Right cardiac atrium (tissue), 5 donors: ENCODE measurements at regions not wholly inside any gene's neighbourhood (a gene's known extent, or its start where the extent isn't known, plus 50 kb on each side); places are given as distances from the start of the nearest gene placed in this dataset.

Source experiments
- ATAC-seq, 2 donors: fragments of 200-7000 bp; cut with Tn5 transposase; one replicate each; pipeline versions ENCODE4 v1.8.0 to v1.9.1; 2020; ENCODE audit warnings: moderate library complexity in 2 of 2, mild to moderate bottlenecking in 1 of 2
- DNase-seq, 3 donors: peaks; one replicate each; pipeline ENCODE4 v3.0.0-alpha.2; 2020
- H3K27ac ChIP-seq: one replicate; pipeline ENCODE4 v1.5.1; 2013; ENCODE audit warnings: mild to moderate bottlenecking, low read length, control low read depth, moderate library complexity
- H3K27me3 ChIP-seq: one replicate; pipeline ENCODE4 v1.6.1; 2013; ENCODE audit not compliant: control insufficient read depth, insufficient read depth
- H3K4me1 ChIP-seq: one replicate; pipeline ENCODE4 v1.6.1; 2013; ENCODE audit warnings: low read length; ENCODE audit not compliant: control insufficient read depth, insufficient read depth
- H3K4me3 ChIP-seq: one replicate; pipeline ENCODE4 v1.5.1; 2013; ENCODE audit warnings: low read length, control low read depth
- H3K9me3 ChIP-seq: one replicate; pipeline ENCODE4 v1.6.1; 2013; ENCODE audit warnings: low read length; ENCODE audit not compliant: control insufficient read depth
- WGBS: extraction: QIAGEN DNeasy Blood & Tissue Kit; methylation state at CpG from one replicate; pipeline ENCODE4 v1.1.7; 2013; 5-methylcytosine and 5-hydroxymethylcytosine counted together
- intact Hi-C, 4 donors: fragments of 100-400 bp; cut with DNase I; formaldehyde crosslinking; loops; one replicate each; pipeline versions ENCODE4 v1.11.0 to v1.14.0; 2022 to 2023
- donor health status: healthy with polysubstance abuse.
- donor health status: DM: no; HTN: yes; CAD: no.
- donor health status: DM: no; HTN: no; CAD: no.
- donor health status: DM: no; HTN: yes; CAD: no; lungs with severe emphysema.
- donor health status: DM: yes; HTN: yes; CAD: no.

GRCh38 chr22:47859881-47860525 is 1097.6 kb downstream of the TBC1D22A start:
- Histone ChIP-seq H3K27ac (no peak overlapping the region), H3K9me3 (peaks cover 2% of the 10 kb centered on the region), H3K4me3 (no peak overlapping the region), H3K27me3 (no peaks in the 10 kb centered on the region), H3K4me1 (no peaks in the 10 kb centered on the region)
- DNase-seq: no peak
- WGBS: 80% methylated on average over 7 of the region's 7 CpGs
- ATAC-seq: no peak
- intact Hi-C loops: no loop called here

DNA sequence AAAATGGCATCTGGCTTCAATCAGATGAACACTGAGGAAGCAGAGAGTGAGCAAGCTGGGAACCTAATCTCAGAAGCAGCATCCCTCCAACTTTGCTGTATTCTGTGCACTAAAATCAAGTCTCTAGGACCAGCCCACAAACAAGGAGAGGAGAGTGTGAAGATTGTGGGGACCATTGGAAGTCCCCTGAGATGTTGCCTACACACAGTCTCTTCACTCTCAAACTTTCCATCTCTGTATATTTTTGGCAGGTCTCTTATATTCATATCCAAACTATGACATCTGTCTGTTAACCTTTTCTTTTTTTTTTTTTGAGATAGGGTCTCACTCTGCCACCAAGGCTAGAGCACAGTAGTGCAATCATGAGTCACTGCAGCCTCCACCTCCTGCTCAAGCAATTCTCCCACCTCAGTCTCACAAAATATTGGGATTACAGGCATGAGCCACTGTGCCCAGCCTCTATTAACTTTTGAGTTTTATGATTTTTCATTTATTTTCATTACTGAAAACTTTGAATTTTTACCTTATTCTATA is 1096.4 kb downstream of the TBC1D22A start:
- ATAC-seq: no peak

DNA sequence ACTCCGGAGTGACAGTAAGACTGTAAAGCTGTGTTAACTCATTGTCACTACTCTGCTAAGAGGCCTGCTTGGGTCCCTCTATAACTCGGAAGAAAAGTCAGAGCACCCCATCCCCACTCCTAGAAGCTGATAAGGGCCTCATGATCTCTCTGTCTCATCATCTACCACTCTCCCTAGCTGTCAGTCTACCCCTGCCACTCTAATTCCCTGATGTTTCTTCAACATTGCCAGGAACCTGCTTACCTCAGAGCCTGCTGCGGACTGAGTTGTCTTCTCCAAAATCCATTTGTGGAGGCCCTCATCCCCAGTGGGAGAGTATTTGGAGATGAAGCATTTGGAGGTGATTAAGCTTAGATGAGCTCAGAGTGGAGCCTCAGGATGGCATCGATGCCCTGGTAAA is 1092.2 kb downstream of the TBC1D22A start:
- no peaks in the 10 kb centered on the region for H3K4me1 ChIP-seq
- no peak overlapping the region for H3K27ac ChIP-seq
- no peak overlapping the region for H3K4me3 ChIP-seq
- DNase-seq (no peak), ATAC-seq (no peak)
- H3K9me3 ChIP-seq: no peaks in the 10 kb centered on the region
- intact Hi-C loops: no loop called here
- WGBS: 69% methylated on average over 4 of the region's 4 CpGs
- no peaks in the 10 kb centered on the region for H3K27me3 ChIP-seq

More for the DNA sequence above, 1096.4 kb downstream of the TBC1D22A start:
- Histone ChIP-seq H3K27me3 (no peaks in the 10 kb centered on the region), H3K4me1 (no peaks in the 10 kb centered on the region), H3K4me3 (no peak overlapping the region), H3K9me3 (peaks cover 1% of the 10 kb centered on the region), H3K27ac (no peak overlapping the region)
- no peak for DNase-seq
- intact Hi-C loops: no loop called here

- intact Hi-C loops: no loop called here
- WGBS: 51% methylated on average over 5 of the region's 5 CpGs
- ATAC-seq (no peak), DNase-seq (no peak)
- H3K4me1 ChIP-seq: no peaks in the 10 kb centered on the region
- H3K9me3 ChIP-seq: no peaks in the 10 kb centered on the region
- H3K4me3 ChIP-seq: no peak overlapping the region
- H3K27me3 ChIP-seq: no peaks in the 10 kb centered on the region
- H3K27ac ChIP-seq: no peak overlapping the region
These were observed 1091.8 kb downstream of the TBC1D22A start for GRCh38 chr22:47854251-47854650.

DNA sequence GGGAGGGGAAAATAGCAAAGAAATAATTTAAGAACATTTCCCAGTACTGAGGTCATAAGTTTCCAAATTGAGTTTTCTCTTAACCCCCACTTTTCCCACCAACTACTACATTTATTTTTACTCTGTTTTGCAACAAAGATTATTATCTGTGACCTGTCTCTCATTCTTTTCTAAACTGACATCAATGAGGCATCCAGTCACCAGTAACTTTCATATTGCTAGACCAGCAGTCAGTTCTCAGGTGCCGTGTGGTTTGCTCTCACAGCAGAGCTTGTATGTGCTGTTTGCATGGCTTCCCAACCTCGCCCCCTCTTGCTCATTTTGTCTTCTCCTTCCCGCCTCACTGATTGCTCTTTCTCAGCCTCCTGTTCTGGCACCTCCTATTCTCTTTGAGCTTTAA is 1091.3 kb downstream of the TBC1D22A start:
- no peak for ATAC-seq
- intact Hi-C loops: no loop called here
- no peaks in the 10 kb centered on the region for H3K4me1 ChIP-seq
- H3K27me3 ChIP-seq: no peaks in the 10 kb centered on the region
- no peak for DNase-seq
- no peaks in the 10 kb centered on the region for H3K9me3 ChIP-seq
- H3K27ac ChIP-seq: no peak overlapping the region
- 83% methylated on average over 3 of the region's 3 CpGs for WGBS
- no peak overlapping the region for H3K4me3 ChIP-seq

DNA sequence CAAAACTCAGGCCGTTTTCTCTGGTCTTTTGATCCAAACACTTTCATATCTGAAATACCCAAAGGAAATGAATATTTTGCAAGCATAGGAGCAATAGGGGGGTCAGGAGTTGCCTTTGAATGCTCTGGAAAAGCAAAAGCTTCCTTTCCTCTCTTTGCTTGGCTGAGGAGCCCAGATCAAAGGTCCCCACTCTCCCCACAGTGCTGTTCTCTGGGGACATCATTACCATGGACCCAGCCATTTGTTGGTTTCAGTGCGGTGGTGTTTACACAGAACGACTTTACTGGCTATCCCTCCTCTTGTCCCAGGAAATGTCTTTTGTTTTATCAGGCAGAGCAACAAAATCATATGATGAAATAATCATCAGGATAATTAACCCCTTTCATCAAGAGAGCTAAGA is 1089.1 kb downstream of the TBC1D22A start:
- intact Hi-C loops: no loop called here
- Histone ChIP-seq H3K4me3 (no peak overlapping the region), H3K27me3 (no peaks in the 10 kb centered on the region), H3K9me3 (no peaks in the 10 kb centered on the region), H3K4me1 (no peaks in the 10 kb centered on the region), H3K27ac (no peak overlapping the region)
- DNase-seq (no peak), ATAC-seq (no peak)
- WGBS: 25% methylated on average over 3 of the region's 3 CpGs

GRCh38 chr22:47850644-47851151 is 1088.2 kb downstream of the TBC1D22A start:
- DNase-seq: no peak
- Histone ChIP-seq H3K4me3 (no peak overlapping the region), H3K27me3 (no peaks in the 10 kb centered on the region), H3K4me1 (no peaks in the 10 kb centered on the region), H3K27ac (no peak overlapping the region), H3K9me3 (no peaks in the 10 kb centered on the region)
- ATAC-seq: no peak
- intact Hi-C loops: no loop called here
- 35% methylated on average over 2 of the region's 2 CpGs for WGBS

- no peak overlapping the region for H3K27ac ChIP-seq
- H3K9me3 ChIP-seq: no peaks in the 10 kb centered on the region
- no peak for DNase-seq
- intact Hi-C loops: no loop called here
- no peaks in the 10 kb centered on the region for H3K4me1 ChIP-seq
- no peak overlapping the region for H3K4me3 ChIP-seq
- ATAC-seq: no peak
- 75% methylated on average over 6 of the region's 6 CpGs for WGBS
- no peaks in the 10 kb centered on the region for H3K27me3 ChIP-seq
These were observed 1087.1 kb downstream of the TBC1D22A start for GRCh38 chr22:47849576-47849975.

- no peaks in the 10 kb centered on the region for H3K4me1 ChIP-seq
- no peak for ATAC-seq
- intact Hi-C loops: no loop called here
- no peaks in the 10 kb centered on the region for H3K27me3 ChIP-seq
- H3K4me3 ChIP-seq: no peak overlapping the region
- H3K27ac ChIP-seq: no peak overlapping the region
- no peaks in the 10 kb centered on the region for H3K9me3 ChIP-seq
- DNase-seq: no peak
- WGBS: 84% methylated on average over 14 of the region's 14 CpGs
These were observed 1085.9 kb downstream of the TBC1D22A start for GRCh38 chr22:47848184-47848920.

GRCh38 chr22:47847131-47847890 is 1084.9 kb downstream of the TBC1D22A start:
- Histone ChIP-seq H3K4me3 (no peak overlapping the region), H3K27me3 (no peaks in the 10 kb centered on the region), H3K27ac (no peak overlapping the region), H3K9me3 (no peaks in the 10 kb centered on the region), H3K4me1 (no peaks in the 10 kb centered on the region)
- WGBS: 56% methylated on average over 8 of the region's 8 CpGs
- ATAC-seq (no peak), DNase-seq (no peak)
- intact Hi-C loops: no loop called here

GRCh38 chr22:47846206-47846605 is 1083.8 kb downstream of the TBC1D22A start:
- 71% methylated on average over 2 of the region's 2 CpGs for WGBS
- Histone ChIP-seq H3K4me1 (no peaks in the 10 kb centered on the region), H3K27ac (no peak overlapping the region), H3K27me3 (no peaks in the 10 kb centered on the region), H3K9me3 (no peaks in the 10 kb centered on the region), H3K4me3 (no peak overlapping the region)
- intact Hi-C loops: no loop called here
- ATAC-seq (no peak), DNase-seq (no peak)
